HG02588 (cell line): ENCODE measurements at regions not wholly inside any gene's neighbourhood (a gene's known extent, or its start where the extent isn't known, plus 50 kb on each side); places are given as distances from the start of the nearest gene placed in this dataset.
"Not testable (repeated sequence)": the region's sequence is repeated elsewhere in the genome, so short reads cannot be mapped to it uniquely, and the experiment has no call there.

Source experiments
- ATAC-seq: cut with Tn5 transposase; IDR thresholded peaks from one replicate; pipeline ENCODE4 v1.9.1; 2021; ENCODE audit warnings: mild to moderate bottlenecking, moderate library complexity; ENCODE audit not compliant: unreplicated experiment

DNA sequence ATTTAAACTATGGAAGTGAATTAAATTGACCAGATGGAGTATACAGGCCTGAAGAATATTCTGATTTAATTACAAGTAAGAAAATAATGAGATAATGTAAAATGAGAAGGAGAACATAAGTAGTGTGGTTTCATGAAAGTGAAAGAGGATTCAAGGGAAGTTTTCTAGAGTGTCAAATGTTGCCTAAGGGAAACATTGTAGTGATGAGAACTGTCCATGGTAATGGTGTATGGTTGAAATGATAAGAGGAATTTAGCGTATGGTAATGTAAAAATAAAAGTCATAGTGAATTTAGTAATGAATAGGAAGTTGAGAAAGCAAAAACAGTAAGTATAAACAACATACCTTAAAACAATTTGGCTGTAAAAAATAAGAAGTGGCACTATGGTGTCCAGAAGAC, 1954.6 kb upstream of the FLRT2 start:
- no peak for ATAC-seq

DNA sequence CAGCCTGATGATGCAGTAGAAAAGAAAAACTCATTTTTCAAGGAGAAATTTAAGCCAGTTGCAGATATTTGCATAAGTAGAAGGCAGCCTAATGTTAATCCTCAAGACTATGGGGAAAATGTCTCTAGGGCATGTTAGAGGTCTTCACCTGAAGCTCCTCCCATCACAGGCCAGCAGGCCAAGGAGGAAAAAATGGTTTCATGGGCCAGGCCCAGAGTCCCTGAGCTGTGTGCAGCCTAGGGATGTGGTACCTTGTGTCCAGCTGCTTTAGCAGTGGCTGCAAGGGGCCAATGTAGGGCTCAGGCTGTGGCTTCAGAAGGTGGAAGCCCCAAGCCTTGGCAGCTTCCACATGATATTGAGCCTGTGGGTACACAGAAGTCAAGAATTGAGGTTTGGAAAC, 1946.7 kb upstream of the FLRT2 start:
- no peak for ATAC-seq

DNA sequence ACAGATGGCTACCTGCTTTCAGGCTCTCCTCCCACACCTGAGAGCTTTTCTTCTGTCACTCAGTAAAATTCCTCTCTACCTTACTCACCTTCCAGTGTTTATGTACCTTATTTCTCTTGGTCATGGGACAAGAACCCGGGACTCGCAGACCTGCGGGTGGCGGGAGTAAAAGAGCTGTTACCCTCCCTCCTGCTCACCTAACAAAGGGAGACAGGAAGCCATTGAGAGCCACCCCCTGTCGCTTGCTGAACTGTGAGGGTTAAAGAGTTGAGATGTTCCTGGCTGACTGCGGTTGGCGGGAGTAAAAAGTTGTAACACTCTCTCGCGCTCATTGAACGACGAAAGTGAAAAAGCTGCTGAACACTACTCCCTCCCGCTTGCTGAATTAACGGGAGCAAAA, 1935.1 kb upstream of the FLRT2 start:
- ATAC-seq: no peak

DNA sequence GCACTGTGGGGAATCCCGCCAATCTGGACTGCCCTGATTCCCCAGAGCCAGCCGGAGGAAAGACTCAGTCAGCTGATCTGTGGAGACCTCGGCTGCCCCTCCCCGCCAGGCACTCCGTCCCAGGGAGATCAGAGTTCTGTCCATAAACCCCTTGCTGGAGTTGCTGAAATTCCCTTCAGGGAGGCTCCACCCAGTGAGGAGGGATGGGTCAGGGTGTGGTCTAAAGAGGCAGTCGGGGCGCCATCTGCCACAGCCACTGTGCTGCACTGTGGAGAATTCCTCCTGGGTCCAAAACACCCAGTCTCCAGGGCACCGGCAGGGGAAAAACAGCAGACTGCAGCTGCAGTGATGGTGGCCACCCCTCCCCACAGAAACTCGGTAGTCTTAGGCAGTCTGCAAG, 1922.3 kb upstream of the FLRT2 start:
- ATAC-seq: no peak

DNA sequence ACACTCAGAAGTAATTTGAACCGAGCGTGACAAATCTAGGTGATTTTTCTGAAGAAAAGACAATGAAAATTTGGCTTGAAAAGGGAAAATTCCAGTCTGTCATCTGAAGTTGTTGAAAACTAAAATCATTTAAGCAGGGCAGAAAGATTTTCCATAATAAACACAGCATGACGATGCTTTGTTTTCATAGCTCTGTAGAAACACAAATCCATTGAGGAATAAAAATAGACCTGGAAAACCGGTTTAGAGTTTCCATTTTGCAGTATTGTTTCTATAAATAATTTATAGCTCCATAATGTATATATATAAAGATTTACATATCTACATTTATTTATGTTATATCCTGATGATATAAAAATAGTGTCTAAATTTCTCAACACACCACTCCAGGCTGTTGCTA, 1918.5 kb upstream of the FLRT2 start:
- ATAC-seq: no peak

DNA sequence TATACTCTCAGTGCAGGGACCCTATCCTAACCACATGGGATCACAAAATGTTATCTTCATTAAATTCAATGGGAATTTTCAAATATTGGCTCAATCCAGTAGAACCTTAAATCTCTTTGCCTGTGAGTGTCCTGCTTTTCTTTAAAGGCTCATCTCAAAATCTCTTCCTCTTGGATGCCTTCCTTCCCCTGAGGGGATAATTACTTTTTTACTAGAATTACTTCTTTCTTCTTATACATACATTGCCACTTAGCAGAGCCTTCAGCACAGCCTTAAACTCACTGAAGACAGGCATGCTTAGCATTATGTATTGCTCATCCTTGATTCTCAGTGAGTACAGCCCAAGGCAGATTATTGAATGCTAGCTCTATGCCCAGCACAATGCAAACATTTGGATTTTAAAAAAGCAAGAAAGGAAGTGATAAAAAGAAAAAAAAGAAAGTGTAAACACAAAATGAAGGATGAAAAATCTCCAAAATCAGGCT, 1918.0 kb upstream of the FLRT2 start:
- no peak for ATAC-seq

DNA sequence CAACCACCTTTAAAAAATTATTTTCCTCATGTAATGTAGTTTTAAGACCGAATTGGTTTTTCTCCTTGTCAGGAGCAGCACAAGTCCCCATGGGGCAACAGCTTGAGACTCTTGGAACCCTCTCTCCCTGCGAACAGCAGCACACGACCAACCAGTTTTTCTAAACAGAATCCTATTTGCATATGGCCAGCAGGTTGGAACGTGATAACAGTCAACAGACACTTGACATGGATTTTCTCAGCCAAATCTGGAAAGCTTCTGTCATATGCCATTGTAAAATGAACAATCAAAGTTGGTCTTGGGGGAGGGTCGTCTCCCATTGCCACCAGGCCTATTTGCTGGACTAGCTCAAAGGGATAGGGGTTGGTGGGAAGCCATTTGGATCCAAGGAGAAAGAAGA, 1915.0 kb upstream of the FLRT2 start:
- ATAC-seq: no peak

DNA sequence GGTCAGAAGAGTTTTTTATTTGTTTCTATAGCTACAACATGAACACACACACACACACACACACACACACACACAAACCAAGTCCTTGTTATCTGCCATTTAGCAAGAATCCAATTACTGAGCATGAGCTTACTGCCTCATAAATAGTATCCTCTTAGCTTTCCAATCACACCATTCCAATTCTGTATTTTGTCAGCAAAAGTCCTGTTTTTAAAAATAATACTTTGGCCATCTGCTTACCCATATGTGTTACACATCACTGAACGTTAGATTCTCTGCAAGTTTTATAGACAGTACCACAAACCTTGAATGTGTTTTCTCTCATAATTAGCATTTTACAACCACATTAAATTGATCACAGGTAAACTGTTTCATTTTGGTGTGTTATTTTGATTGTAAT, 1905.4 kb upstream of the FLRT2 start:
- no peak for ATAC-seq

DNA sequence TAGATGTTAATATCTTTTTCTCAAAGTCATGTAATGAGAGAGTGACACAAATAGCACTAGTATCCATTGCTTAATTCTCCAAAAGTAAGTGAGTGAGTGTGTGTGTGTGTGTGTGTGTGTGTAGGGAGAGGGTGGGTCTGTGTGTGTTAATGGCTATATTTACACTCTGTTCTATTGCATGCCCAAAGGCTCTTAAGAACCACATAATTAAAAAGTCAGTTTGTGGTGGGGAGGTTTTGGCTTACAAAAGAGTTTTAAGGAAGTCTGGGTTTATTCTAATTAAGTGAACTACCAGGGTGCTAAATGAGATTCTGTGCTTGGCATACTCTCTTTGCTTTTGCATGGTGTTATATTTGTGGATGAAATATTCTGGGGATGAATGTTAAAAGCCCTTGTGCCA, 1897.6 kb upstream of the FLRT2 start:
- no peak for ATAC-seq

DNA sequence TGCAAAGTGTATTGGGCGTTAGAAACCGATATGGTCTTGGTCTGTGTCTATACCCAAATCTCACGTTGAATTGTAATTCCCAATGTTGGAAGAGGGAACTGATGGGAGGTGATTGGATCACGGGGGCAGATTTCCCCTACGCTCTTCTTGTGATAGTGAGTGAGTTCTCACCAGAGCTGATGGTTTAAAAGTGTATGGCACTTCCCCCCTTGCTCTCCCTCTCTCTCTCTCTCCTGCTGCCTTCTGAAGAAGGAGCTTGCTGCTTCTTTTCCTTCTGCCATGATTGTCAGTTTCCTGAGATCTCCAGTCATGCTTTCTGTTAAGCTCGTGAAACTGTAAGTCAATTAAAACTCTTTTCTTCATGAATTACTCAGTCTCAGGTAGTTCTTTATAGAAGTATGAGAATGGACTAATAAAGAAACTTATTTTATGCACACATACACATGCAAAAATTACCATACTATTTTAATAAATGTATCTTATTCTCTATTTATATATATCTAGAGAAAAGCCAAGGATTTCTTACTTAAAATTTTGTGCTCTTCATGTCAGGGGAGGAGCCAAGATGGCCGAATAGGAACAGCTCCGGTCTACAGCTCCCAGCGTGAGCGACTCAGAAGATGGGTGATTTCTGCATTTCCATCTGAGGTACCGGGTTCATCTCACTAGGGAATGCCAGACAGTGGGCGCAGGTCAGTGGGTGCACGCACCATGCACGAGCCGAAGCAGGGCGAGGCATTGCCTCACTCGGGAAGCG, 1891.0 kb upstream of the FLRT2 start:
- ATAC-seq: no peak

DNA sequence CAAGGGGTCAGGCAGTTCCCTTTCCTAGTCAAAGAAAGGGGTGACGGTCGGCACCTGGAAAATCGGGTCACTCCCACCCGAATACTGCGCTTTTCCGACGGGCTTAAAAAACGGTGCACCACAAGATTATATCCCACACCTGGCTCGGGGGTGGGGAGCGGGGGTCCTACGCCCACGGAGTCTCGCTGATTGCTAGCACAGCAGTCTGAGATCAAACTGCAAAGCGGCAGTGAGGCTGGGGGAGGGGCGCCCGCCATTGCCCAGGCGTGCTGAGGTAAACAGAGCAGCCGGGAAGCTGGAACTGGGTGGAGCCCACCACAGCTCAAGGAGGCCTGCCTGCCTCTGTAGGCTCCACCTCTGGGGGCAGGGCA, 1890.5 kb upstream of the FLRT2 start:
- not testable (repeated sequence) for ATAC-seq

DNA sequence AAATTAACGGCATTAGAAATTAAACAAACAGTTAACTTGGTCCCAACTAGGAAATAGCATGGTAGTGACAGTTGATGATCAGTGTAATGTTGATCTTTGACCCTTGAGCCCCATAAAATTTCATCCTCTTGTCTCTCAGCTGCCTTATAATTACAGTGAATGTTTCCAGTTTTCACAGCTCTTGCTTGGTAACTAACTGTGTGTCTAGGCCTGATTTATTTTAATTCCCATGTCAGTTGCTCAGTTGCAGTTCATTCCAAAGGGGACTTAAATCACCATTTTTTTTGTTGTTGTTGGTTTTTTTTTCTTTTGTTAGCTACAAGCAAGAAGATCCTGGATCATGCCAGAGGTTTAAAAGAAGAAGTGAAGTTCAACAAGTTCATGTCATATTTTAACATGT, 1883.7 kb upstream of the FLRT2 start:
- no peak for ATAC-seq

DNA sequence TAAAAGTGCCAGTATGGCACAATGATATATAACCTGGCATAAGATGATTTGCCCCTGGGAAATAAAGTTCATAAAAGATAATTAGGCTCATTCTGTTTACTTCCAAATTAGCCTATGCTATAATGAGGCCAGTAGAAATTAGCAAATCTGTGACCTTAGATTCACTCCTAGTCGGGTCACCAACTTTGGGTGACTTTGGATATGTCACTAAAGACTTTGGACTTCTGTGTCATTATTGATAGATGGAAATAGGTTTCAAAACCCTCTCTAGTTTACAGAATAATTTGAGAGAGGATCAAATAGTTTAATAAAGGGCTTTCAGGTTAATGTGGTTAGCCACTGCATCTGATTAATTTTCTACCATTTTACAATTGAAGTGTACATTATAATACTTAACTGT, 1869.3 kb upstream of the FLRT2 start:
- ATAC-seq: no peak

DNA sequence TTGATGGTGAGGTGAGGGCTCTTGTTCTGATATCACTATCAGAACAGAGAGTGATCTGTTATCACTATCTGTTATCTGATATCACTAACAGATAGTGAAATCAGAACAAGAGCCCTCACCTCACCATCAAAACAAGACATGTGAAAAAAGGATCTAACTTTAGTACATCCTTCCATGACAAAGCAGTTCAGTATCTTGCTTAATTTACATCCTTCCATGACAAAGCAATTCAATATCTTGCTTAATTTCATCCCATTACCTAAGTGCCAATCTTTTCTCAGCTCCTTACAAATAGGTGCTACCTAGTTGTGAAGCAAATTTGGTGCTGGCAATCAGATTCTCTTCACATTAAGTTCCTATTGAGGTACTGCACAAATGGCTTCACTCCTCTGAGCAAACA, 1865.6 kb upstream of the FLRT2 start:
- ATAC-seq: no peak

DNA sequence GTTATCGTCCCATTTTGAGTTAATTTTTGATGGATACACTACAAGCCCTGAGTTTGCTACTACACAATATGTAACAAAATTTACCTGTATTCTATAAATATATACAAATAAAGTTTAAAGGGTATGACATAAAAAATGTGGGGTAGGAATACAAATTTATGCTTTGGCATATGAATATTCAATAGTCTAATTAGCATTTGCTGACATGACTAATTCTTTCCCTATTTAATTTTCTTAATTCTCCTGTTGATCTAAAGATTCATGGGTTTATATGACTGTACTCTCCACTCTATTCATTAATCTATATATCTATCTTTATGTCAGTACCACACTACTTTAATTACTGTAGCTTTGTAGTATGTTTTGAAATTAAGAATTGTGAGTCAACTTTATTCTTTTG, 1840.7 kb upstream of the FLRT2 start:
- no peak for ATAC-seq

DNA sequence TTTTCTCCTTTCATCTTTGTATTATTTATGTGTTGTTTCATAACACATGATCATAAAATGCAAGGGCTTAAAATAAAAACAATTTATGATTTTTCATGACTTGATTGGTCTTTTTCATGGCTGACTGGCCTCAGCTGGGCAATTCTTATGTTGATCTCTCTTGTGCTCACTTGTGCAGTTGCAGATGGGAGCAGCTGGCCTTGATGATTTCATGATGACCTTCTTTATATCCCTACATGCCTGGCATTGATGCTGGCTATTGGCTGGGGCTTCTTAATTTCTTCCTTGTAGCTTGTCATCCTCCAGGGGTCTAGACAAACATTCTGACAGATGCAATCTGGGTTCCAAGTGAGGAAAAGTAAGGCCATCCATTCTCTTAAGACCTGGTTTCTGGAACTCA, 1832.8 kb upstream of the FLRT2 start:
- no peak for ATAC-seq

DNA sequence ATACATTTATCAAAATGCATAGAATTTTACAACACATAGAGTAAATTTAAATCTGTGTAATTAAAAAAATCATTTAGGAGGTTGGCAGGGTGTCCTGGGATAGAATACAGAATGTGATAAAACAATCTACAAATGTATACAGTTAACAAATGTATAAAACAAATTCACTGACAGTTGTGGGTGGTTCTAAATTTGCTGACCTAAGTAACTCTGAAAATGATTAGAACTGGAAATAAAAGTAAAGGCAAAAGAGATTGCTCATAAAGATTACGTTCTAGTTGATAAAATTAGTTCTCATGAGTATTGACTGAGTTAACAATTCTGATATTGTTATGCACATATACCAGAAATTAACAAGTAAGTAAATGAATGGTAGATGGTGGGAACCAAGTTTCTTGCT, 1827.3 kb upstream of the FLRT2 start:
- ATAC-seq: no peak

DNA sequence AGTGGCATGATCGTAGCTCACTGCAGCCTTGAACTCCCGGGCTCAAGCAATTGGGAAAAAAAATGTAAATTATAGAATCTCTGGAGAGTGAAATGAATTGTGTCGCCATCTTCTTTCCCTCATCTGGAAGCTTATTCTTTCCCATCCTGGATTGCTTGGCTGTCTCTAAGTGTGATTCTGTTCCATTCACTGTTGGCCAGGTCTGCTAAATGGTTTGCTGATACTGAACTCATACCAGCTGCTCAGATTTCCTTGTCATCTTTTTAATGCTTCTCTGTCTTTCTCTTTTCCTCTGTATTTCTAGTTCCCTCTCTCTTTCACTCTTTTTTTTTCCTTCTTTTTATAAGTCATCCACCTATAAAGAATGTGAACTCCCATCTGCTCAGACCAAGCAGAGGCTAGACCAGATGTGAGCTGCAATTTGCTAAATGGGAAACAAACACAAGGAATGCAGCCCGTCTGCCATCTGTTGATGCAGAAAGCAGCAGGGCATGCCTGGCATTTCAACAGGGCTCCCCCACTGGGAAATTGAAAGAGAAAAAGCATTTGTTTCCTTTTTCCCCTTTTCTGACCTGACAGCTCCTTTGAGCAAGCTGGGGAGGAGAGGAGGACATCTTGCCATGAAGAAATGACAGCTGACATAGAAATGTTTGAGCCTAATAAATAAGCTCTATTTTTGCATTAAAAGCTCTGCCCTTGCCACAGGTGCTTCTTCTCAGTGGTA, 1823.6 kb upstream of the FLRT2 start:
- no peak for ATAC-seq

DNA sequence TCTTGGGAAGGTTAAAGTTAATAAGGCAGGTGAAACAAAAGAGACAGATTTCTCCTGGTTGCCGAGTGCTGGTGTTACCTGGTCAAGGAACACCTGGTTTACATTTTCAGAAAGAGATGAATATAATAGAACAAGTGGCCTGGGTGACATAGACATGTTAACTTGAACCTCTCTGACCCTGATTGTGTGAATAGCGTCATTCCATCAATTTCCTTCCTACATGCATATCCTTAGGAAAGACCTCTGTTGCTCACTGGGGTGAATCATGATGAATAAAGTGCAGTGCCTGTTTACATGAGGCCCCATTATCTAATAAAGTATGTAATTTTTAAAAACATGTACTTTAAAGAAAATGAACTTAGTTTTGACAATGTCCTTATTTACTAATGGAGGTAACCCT, 1822.9 kb upstream of the FLRT2 start:
- ATAC-seq: no peak

DNA sequence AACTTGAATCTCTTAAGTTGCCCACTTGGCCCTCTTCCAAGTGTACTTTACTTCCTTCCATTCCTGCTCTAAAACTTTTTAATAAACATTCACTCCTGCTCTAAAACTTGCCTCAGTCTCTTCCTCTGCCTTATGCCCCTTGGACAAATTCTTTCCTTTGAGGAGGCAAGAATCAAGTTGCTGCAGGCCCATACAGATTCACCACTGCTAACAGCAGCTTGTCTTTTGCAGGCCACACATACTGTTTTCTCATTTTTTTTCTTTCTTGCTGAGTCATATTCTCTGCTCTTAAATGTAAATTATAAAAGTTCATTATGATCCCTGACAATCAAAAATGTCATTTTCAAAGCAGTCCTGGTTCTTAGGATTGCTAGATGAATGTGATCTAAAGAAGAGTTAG, 1820.8 kb upstream of the FLRT2 start:
- ATAC-seq: no peak

DNA sequence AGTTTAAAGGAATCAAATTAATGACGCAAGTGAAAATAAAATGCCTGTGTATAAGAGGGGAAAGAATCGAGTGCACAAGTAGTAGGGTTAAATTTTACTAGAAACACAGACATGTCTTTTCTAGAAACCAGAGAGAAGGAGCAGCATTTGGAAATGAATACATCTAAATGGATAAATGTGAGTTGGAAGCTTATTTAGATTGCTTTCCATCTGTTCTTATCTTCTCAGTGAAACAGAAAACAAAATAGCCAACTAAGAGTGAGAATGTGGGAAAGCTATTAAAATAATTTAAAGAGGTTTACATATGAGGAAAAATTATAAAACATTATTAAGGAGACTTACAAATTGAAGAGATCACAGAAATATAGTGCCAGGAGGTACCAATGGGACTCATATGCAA, 1818.9 kb upstream of the FLRT2 start:
- no peak for ATAC-seq

DNA sequence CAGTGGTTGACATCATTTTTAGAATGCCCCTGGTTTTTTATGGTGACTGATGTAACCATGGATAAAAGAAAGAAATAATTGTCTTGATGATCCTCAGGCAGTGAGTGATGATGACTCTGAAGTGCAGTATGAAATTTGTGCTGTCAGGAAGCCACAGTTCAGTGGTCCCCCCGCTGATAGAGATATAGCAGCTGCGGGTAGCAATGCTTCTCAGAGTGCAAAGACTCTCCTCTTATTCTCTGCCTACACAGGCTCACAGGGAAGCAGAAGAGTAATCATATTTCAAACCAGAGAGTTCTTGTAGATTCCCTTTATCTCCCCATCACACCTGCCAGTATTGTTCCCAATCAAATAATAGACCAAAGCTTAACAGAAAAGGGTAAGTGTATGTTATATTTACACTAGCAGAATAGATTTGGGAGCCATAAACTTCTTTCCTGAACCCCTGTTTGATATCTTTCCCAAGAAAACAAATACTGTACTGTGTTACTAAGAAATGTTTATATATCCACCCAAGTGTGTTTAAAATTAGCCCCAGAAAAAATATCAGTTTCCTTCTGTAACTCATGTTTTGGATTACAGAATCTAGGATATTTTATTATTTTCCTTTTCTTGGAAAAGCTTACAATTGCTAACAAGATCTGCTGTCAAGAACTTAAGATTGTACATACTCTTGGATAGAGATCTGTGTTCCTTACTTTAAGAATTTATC, 1817.4 kb upstream of the FLRT2 start:
- ATAC-seq: no peak
